GM12878 (cell line): ENCODE measurements at regions not wholly inside any gene's neighbourhood (a gene's known extent, or its start where the extent isn't known, plus 50 kb on each side); places are given as distances from the start of the nearest gene placed in this dataset.

Source experiments
- ATAC-seq: fragments of 200-7000 bp; cut with Tn5 transposase; 3 replicates; pipeline ENCODE4 v1.9.1; 2020; ENCODE audit warnings: mild to moderate bottlenecking, moderate library complexity
- BruUV-seq: library from RNA; stranded (reverse); fragments of 400-500 nt; replicated peaks from 2 replicates; lab custom pipeline; 2021; lab: Mats Ljungman, UMichigan
- CTCF ChIA-PET: fragments of 300-600 bp; sonication (Branson Sonifier 250); formaldehyde crosslinking; extraction: SDS; loops from one replicate; lab custom pipeline; 2021; ENCODE audit warnings: inconsistent platforms; lab: Yijun Ruan, JAX
- POLR2A ChIA-PET: fragments of 350-600 bp; formaldehyde crosslinking; extraction: SDS; loops from one replicate; lab custom pipeline; 2021; ENCODE audit warnings: inconsistent platforms; lab: Charles Lee
- RAD21 ChIA-PET: fragments of 300-600 bp; sonication (Branson Sonifier 250); formaldehyde crosslinking; loops from one replicate; lab custom pipeline; 2023; ENCODE audit warnings: antibody characterized with exemption; ENCODE audit not compliant: unreplicated experiment; lab: Charles Lee
- SMC1A ChIA-PET: fragments of 300-600 bp; sonication (Branson Sonifier 250); formaldehyde crosslinking; loops from one replicate; lab custom pipeline; 2023; ENCODE audit not compliant: unreplicated experiment, uncharacterized antibody; lab: Charles Lee
- DNase-seq: peaks from one replicate; pipeline ENCODE4 v3.0.0-alpha.2; 2011; ENCODE audit warnings: low read depth, low spot score
- FAIRE-seq: peaks from 3 replicates; lab custom pipeline; 2011; peaks lifted over from hg19 to GRCh38; lab: Jason Lieb, UNC
- H2AFZ ChIP-seq: 2 replicates; pipeline ENCODE4 v1.6.0; 2011; ENCODE audit warnings: low read depth, low read length, control low read depth; ENCODE audit not compliant: control insufficient read depth
- H3K27ac ChIP-seq: 2 replicates; pipeline ENCODE4 v1.5.1; 2011; ENCODE audit warnings: control low read depth; ENCODE audit not compliant: control insufficient read depth, insufficient read depth
- H3K27me3 ChIP-seq, 2 experiments: replicated peaks in 1 of 2; 2 replicates each; pipeline versions ENCODE4 v1.6.0 to v1.6.1; 2011; ENCODE audit warnings: low read length in 1 of 2; ENCODE audit not compliant: control insufficient read depth in 2 of 2, insufficient read depth in 2 of 2
- H3K36me3 ChIP-seq, 2 experiments: 2 replicates each; pipeline ENCODE4 v1.5.1; 2011; ENCODE audit warnings: low read length in 1 of 2; ENCODE audit not compliant: control insufficient read depth in 2 of 2, insufficient read depth in 2 of 2
- H3K4me1 ChIP-seq: 2 replicates; pipeline ENCODE4 v1.6.1; 2011; ENCODE audit warnings: mild to moderate bottlenecking, low read length, moderate library complexity, mixed read lengths; ENCODE audit not compliant: control insufficient read depth, insufficient read depth
- H3K4me2 ChIP-seq: 2 replicates; pipeline ENCODE4 v1.6.0; 2011; ENCODE audit warnings: control low read depth; ENCODE audit not compliant: control insufficient read depth, insufficient read depth
- H3K4me3 ChIP-seq: fragments of 200-600 bp; sonication (generic); 2 replicates; pipeline ENCODE4 v1.5.1; 2016
- H3K79me2 ChIP-seq: 2 replicates; pipeline ENCODE4 v1.6.0; 2011; ENCODE audit warnings: low read length; ENCODE audit not compliant: control insufficient read depth, insufficient read depth
- H3K9ac ChIP-seq: 2 replicates; pipeline ENCODE4 v1.8.0; 2011; ENCODE audit warnings: low read length, control low read depth, mixed read lengths; ENCODE audit not compliant: control insufficient read depth, insufficient read depth
- H3K9me3 ChIP-seq: replicated peaks from 3 replicates; pipeline ENCODE4 v1.5.1; 2011; ENCODE audit warnings: mild to moderate bottlenecking, low read length; ENCODE audit not compliant: control insufficient read depth, insufficient read depth
- H4K20me1 ChIP-seq: 2 replicates; pipeline ENCODE4 v1.6.0; 2011; ENCODE audit not compliant: control insufficient read depth, insufficient read depth
- ATF3 ChIP-seq: IDR thresholded peaks from 2 replicates; pipeline ENCODE4 v1.6.1; 2011; ENCODE audit warnings: low read depth, mild to moderate bottlenecking, low read length, moderate library complexity, borderline replicate concordance; ENCODE audit errors: extremely low read depth
- BHLHE40 ChIP-seq, 2 experiments: fragments of 450-650 bp in 1 of 2; IDR thresholded peaks; 2 replicates each; pipeline ENCODE4 v1.6.1; 2011 to 2017; ENCODE audit warnings: low read depth in 2 of 2, borderline replicate concordance in 1 of 2, improper control_type of control experiment in 1 of 2, low read length in 1 of 2, mild to moderate bottlenecking in 1 of 2
- BMI1 ChIP-seq: fragments of 450-650 bp; IDR thresholded peaks from 2 replicates; pipeline ENCODE4 v1.6.1; 2016; ENCODE audit warnings: mild to moderate bottlenecking, moderate library complexity, borderline replicate concordance
- MAX ChIP-seq: IDR thresholded peaks from 2 replicates; pipeline ENCODE4 v1.6.1; 2012; ENCODE audit warnings: low read depth, low read length, improper control_type of control experiment
- RBBP5 ChIP-seq: fragments of 200-600 bp; sonication (generic); conservative IDR thresholded peaks from 2 replicates; pipeline ENCODE4 v1.6.1; 2016
- SIN3A ChIP-seq: IDR thresholded peaks from 2 replicates; pipeline ENCODE4 v1.6.1; 2012; ENCODE audit warnings: low read depth, low read length, improper control_type of control experiment
- WRNIP1 ChIP-seq: IDR thresholded peaks from 2 replicates; pipeline ENCODE4 v1.6.1; 2011; ENCODE audit warnings: low read depth, low read length, improper control_type of control experiment, borderline replicate concordance
- YY1 ChIP-seq: IDR thresholded peaks from 2 replicates; pipeline ENCODE4 v1.6.1; 2011; ENCODE audit warnings: low read depth, mild to moderate bottlenecking, low read length
- ZBTB33 ChIP-seq: fragments of 450-650 bp; IDR thresholded peaks from 2 replicates; pipeline ENCODE4 v1.6.1; 2017; ENCODE audit warnings: mild to moderate bottlenecking
- ZBTB4 ChIP-seq: fragments of 450-650 bp; formaldehyde crosslinking; IDR thresholded peaks from 2 replicates; pipeline ENCODE4 v1.4.0; 2022; ENCODE audit warnings: mild to moderate bottlenecking, moderate library complexity
- WGBS: methylation state at CpG from one replicate; pipeline ENCODE4 v1.1.6; 2016; ENCODE audit warnings: low lambda C conversion rate; ENCODE audit not compliant: insufficient replicate concordance, insufficient coverage; ENCODE audit errors: missing lambda C conversion rate; 5-methylcytosine and 5-hydroxymethylcytosine counted together
- in situ Hi-C: fragments of 300-500 bp; cut with MboI; formaldehyde crosslinking; loops from 9 replicates; pipeline ENCODE4 v1.14.3; 2018; ENCODE audit warnings: mixed read lengths
- intact Hi-C: fragments of 100-400 bp; cut with micrococcal nuclease; formaldehyde crosslinking; loops from one replicate; pipeline ENCODE4 v1.14.2; 2022; ENCODE audit not compliant: unreplicated experiment
- TF ChIP-seq, protein P1 (sequence below): fragments of 450-650 bp; IDR thresholded peaks from 2 replicates; pipeline ENCODE4 v1.6.1; 2016; ENCODE audit warnings: mild to moderate bottlenecking, moderate library complexity, borderline replicate concordance
- TF ChIP-seq, protein P2 (sequence below): fragments of 450-650 bp; IDR thresholded peaks from 2 replicates; pipeline ENCODE4 v1.6.1; 2017; ENCODE audit warnings: borderline replicate concordance

DNA sequence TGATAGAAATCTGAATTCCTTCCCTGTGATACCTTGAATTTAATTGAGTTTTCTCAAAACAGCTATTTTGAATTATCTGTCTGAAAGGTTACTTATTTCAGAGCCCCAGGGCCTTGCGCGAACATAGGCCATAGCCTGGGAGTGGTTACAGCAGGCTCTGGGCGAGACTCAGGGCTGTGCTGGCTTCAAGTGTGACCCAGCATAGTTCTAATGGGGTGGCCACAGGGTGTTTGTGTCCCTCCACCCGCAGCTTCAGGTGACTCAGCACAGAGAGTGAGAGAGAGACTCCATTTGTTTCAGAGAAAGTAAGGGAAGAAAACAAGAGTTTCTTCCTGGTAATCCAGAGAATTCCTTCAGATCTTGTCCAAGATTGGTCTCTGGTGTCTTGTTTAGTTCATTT lies 137.9 kb upstream of the POU3F3 start:
- ChIA-PET SMC1A (no interaction called here), CTCF (no interaction called here), RAD21 (no interaction called here), POLR2A (no interaction called here)
- no peak for FAIRE-seq
- Histone ChIP-seq H3K27ac (no peak overlapping the region), H3K4me3 (no peak overlapping the region), H4K20me1 (no peaks in the 10 kb centered on the region), H3K4me1 (no peaks in the 10 kb centered on the region), H3K9me3 (no peaks in the 10 kb centered on the region), H3K36me3 (no peaks in the 10 kb centered on the region), H3K4me2 (no peak overlapping the region), H3K79me2 (no peaks in the 10 kb centered on the region), H3K9ac (no peak overlapping the region), H2AFZ (no peak overlapping the region), H3K27me3 (no peaks in the 10 kb centered on the region)
- no peak for ATAC-seq
- no peak for DNase-seq
- no TSS peak for BruUV-seq
- in situ Hi-C loops: no loop called here
- 49% methylated on average over 4 of the region's 4 CpGs for WGBS
- intact Hi-C loops: no loop called here
- TF ChIP-seq YY1 (no peak), ZBTB4 (CRISPR knock-in tag) (no peak), ATF3 (no peak), ZBTB33 (no peak), WRNIP1 (no peak), BMI1 (no peak), MAX (no peak), BHLHE40 (IDR thresholded peaks at IDR 0.05; ENCODE audit: borderline replicate concordance in 1 of 2, low read depth in 2 of 2, low read length in 1 of 2) (no peak), SIN3A (no peak), RBBP5 (no peak)
- TF ChIP-seq, protein P1, sequence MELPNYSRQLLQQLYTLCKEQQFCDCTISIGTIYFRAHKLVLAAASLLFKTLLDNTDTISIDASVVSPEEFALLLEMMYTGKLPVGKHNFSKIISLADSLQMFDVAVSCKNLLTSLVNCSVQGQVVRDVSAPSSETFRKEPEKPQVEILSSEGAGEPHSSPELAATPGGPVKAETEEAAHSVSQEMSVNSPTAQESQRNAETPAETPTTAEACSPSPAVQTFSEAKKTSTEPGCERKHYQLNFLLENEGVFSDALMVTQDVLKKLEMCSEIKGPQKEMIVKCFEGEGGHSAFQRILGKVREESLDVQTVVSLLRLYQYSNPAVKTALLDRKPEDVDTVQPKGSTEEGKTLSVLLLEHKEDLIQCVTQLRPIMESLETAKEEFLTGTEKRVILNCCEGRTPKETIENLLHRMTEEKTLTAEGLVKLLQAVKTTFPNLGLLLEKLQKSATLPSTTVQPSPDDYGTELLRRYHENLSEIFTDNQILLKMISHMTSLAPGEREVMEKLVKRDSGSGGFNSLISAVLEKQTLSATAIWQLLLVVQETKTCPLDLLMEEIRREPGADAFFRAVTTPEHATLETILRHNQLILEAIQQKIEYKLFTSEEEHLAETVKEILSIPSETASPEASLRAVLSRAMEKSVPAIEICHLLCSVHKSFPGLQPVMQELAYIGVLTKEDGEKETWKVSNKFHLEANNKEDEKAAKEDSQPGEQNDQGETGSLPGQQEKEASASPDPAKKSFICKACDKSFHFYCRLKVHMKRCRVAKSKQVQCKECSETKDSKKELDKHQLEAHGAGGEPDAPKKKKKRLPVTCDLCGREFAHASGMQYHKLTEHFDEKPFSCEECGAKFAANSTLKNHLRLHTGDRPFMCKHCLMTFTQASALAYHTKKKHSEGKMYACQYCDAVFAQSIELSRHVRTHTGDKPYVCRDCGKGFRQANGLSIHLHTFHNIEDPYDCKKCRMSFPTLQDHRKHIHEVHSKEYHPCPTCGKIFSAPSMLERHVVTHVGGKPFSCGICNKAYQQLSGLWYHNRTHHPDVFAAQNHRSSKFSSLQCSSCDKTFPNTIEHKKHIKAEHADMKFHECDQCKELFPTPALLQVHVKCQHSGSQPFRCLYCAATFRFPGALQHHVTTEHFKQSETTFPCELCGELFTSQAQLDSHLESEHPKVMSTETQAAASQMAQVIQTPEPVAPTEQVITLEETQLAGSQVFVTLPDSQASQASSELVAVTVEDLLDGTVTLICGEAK: no peak
- TF ChIP-seq, protein P2, sequence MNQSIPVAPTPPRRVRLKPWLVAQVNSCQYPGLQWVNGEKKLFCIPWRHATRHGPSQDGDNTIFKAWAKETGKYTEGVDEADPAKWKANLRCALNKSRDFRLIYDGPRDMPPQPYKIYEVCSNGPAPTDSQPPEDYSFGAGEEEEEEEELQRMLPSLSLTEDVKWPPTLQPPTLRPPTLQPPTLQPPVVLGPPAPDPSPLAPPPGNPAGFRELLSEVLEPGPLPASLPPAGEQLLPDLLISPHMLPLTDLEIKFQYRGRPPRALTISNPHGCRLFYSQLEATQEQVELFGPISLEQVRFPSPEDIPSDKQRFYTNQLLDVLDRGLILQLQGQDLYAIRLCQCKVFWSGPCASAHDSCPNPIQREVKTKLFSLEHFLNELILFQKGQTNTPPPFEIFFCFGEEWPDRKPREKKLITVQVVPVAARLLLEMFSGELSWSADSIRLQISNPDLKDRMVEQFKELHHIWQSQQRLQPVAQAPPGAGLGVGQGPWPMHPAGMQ: no peak
